H1 (cell line): ENCODE measurements at regions not wholly inside any gene's neighbourhood (a gene's known extent, or its start where the extent isn't known, plus 50 kb on each side); places are given as distances from the start of the nearest gene placed in this dataset.
"Not testable (repeated sequence)": the region's sequence is repeated elsewhere in the genome, so short reads cannot be mapped to it uniquely, and the experiment has no call there.

Source experiments
- CTCF ChIA-PET: fragments of 300-600 bp; sonication (Branson Sonifier 250); formaldehyde crosslinking; loops from one replicate; lab custom pipeline; 2021; ENCODE audit not compliant: partially characterized antibody; lab: Charles Lee
- POLR2A ChIA-PET: fragments of 300-600 bp; sonication (Branson Sonifier 250); formaldehyde crosslinking; loops from one replicate; lab custom pipeline; 2021; ENCODE audit warnings: inconsistent platforms; ENCODE audit not compliant: partially characterized antibody; lab: Charles Lee
- DNase-seq, 2 experiments: peaks; one replicate each; pipeline versions ENCODE4 v3.0.0 to v3.0.0-alpha.2; 2010 to 2022; ENCODE audit warnings: low spot score in 2 of 2, low read depth in 1 of 2, mixed read lengths in 1 of 2
- FAIRE-seq: peaks from 2 replicates; lab custom pipeline; 2011; peaks lifted over from hg19 to GRCh38; lab: Jason Lieb, UNC
- H2AFZ ChIP-seq: 2 replicates; pipeline ENCODE4 v1.8.1; 2012; ENCODE audit warnings: low read length, inconsistent platforms
- H2AK5ac ChIP-seq: 2 replicates; pipeline ENCODE4 v1.6.1; 2013; ENCODE audit warnings: low read depth, low read length
- H2BK120ac ChIP-seq: replicated peaks from 2 replicates; pipeline ENCODE3; 2013; ENCODE audit warnings: low read depth, low read length, inconsistent platforms
- H2BK12ac ChIP-seq: 2 replicates; pipeline ENCODE4 v1.6.1; 2013; ENCODE audit warnings: low read depth, low read length
- H2BK15ac ChIP-seq: 2 replicates; pipeline ENCODE4 v1.6.1; 2013; ENCODE audit warnings: low read length
- H2BK20ac ChIP-seq: 2 replicates; pipeline ENCODE4 v1.6.1; 2013; ENCODE audit warnings: low read length
- H2BK5ac ChIP-seq: 2 replicates; pipeline ENCODE4 v1.6.1; 2013; ENCODE audit warnings: low read depth, low read length
- H3K14ac ChIP-seq: 2 replicates; pipeline ENCODE4 v1.6.1; 2013; ENCODE audit warnings: inconsistent platforms; ENCODE audit not compliant: insufficient read length
- H3K18ac ChIP-seq: 2 replicates; pipeline ENCODE4 v1.6.1; 2013; ENCODE audit warnings: low read length; ENCODE audit errors: extremely low read depth
- H3K23ac ChIP-seq: 2 replicates; pipeline ENCODE4 v1.6.1; 2013; ENCODE audit warnings: inconsistent platforms; ENCODE audit not compliant: insufficient read length
- H3K23me2 ChIP-seq: 2 replicates; pipeline ENCODE4 v1.6.1; 2013; ENCODE audit warnings: low read depth, low read length
- H3K27ac ChIP-seq: 2 replicates; pipeline ENCODE4 v1.6.1; 2011; ENCODE audit warnings: low read depth, low read length, inconsistent platforms
- H3K27me3 ChIP-seq, 4 experiments: replicated peaks in 1 of 4; 1 replicate in 1 of 4; 2 replicates in 3 of 4; pipeline versions ENCODE4 v1.6.1 to v1.8.1; 2011 to 2013; ENCODE audit warnings: low read length in 3 of 4, mild to moderate bottlenecking in 3 of 4, inconsistent platforms in 2 of 4, mixed read lengths in 2 of 4, moderate library complexity in 1 of 4; ENCODE audit not compliant: control insufficient read depth in 3 of 4, insufficient read depth in 3 of 4; ENCODE audit errors: extremely low read depth in 1 of 4
- H3K36me3 ChIP-seq, 4 experiments: 2 replicates each; pipeline versions ENCODE4 v1.6.1 to v1.8.1; 2011 to 2013; ENCODE audit warnings: mild to moderate bottlenecking in 4 of 4, low read length in 3 of 4, moderate library complexity in 2 of 4, control low read depth in 1 of 4, inconsistent platforms in 1 of 4; ENCODE audit not compliant: insufficient read depth in 4 of 4, control insufficient read depth in 2 of 4
- H3K4ac ChIP-seq: replicated peaks from 2 replicates; pipeline ENCODE3; 2013; ENCODE audit warnings: low read length, low read depth, mixed read lengths, inconsistent platforms; ENCODE audit not compliant: insufficient read length
- H3K4me1 ChIP-seq, 4 experiments: replicated peaks in 1 of 4; 1 replicate in 1 of 4; 2 replicates in 3 of 4; pipeline versions ENCODE4 v1.6.1 to v1.8.1; 2011 to 2013; ENCODE audit warnings: low read length in 3 of 4, inconsistent platforms in 2 of 4, mixed read lengths in 1 of 4; ENCODE audit not compliant: insufficient read depth in 4 of 4, control insufficient read depth in 3 of 4
- H3K4me2 ChIP-seq, 2 experiments: 2 replicates each; pipeline versions ENCODE4 v1.6.1 to v1.8.1; 2011 to 2013; ENCODE audit warnings: low read depth in 2 of 2, low read length in 2 of 2, control low read depth in 1 of 2, inconsistent platforms in 1 of 2, mild to moderate bottlenecking in 1 of 2; ENCODE audit not compliant: insufficient read depth in 1 of 2
- H3K4me3 ChIP-seq, 4 experiments: fragments of 200-600, 300-600 bp in 1 of 4; sonication (generic), shearing (Covaris generic), sonication (Bioruptor Twin) in 1 of 4; 2 replicates each; pipeline versions ENCODE4 v1.5.1 to v1.8.1; 2011 to 2016; ENCODE audit warnings: low read length in 4 of 4, low read depth in 3 of 4, control low read depth in 2 of 4, inconsistent platforms in 2 of 4, mild to moderate bottlenecking in 2 of 4, mixed read lengths in 1 of 4, moderate library complexity in 1 of 4; ENCODE audit not compliant: insufficient read depth in 2 of 4; ENCODE audit errors: extremely low read depth in 1 of 4
- H3K56ac ChIP-seq: replicated peaks from 2 replicates; pipeline ENCODE3; 2013; ENCODE audit warnings: low read depth, mild to moderate bottlenecking, mixed read lengths, low read length, inconsistent platforms; ENCODE audit not compliant: insufficient read length
- H3K79me1 ChIP-seq: 2 replicates; pipeline ENCODE4 v1.6.1; 2013; ENCODE audit warnings: low read depth, low read length, control low read depth
- H3K79me2 ChIP-seq, 2 experiments: 2 replicates each; pipeline versions ENCODE4 v1.6.1 to v1.8.1; 2012 to 2013; ENCODE audit warnings: low read length in 2 of 2, mild to moderate bottlenecking in 2 of 2, inconsistent platforms in 1 of 2; ENCODE audit not compliant: insufficient read depth in 2 of 2, control insufficient read depth in 1 of 2
- H3K9ac ChIP-seq, 4 experiments: replicated peaks in 1 of 4; 1 replicate in 1 of 4; 2 replicates in 3 of 4; pipeline versions ENCODE4 v1.6.1 to v1.8.1; 2011 to 2013; ENCODE audit warnings: low read depth in 3 of 4, low read length in 3 of 4, control low read depth in 2 of 4, mild to moderate bottlenecking in 2 of 4, moderate library complexity in 2 of 4, inconsistent platforms in 1 of 4; ENCODE audit errors: extremely low read depth in 1 of 4
- H3K9me3 ChIP-seq, 2 experiments: 2 replicates each; pipeline versions ENCODE4 v1.6.1 to v1.8.1; 2012 to 2013; ENCODE audit warnings: mild to moderate bottlenecking in 2 of 2, moderate library complexity in 2 of 2, control low read depth in 1 of 2, inconsistent platforms in 1 of 2, low read depth in 1 of 2, low read length in 1 of 2, mixed read lengths in 1 of 2; ENCODE audit not compliant: insufficient read depth in 2 of 2
- H4K20me1 ChIP-seq, 2 experiments: replicated peaks in 1 of 2; 2 replicates each; pipeline versions ENCODE3 to v1.8.1; 2011 to 2013; ENCODE audit warnings: inconsistent platforms in 2 of 2, low read length in 2 of 2, mild to moderate bottlenecking in 1 of 2; ENCODE audit not compliant: insufficient read depth in 2 of 2, control insufficient read depth in 1 of 2
- H4K5ac ChIP-seq: 2 replicates; pipeline ENCODE4 v1.6.1; 2013; ENCODE audit warnings: low read length, low read depth, mixed read lengths, inconsistent platforms; ENCODE audit not compliant: insufficient read length
- H4K8ac ChIP-seq: 2 replicates; pipeline ENCODE4 v1.8.0; 2013; ENCODE audit warnings: mild to moderate bottlenecking, moderate library complexity, low read length, inconsistent platforms; ENCODE audit not compliant: insufficient read depth; ENCODE audit errors: extremely low read depth
- H4K91ac ChIP-seq: replicated peaks from 2 replicates; pipeline ENCODE3; 2013; ENCODE audit warnings: low read length, mixed read lengths, inconsistent platforms; ENCODE audit not compliant: insufficient read length
- MAFK ChIP-seq: IDR thresholded peaks from 2 replicates; pipeline ENCODE4 v1.6.1; 2012; ENCODE audit warnings: low read depth, mild to moderate bottlenecking, improper control_type of control experiment, low read length
- WGBS, 2 experiments: shearing (Covaris generic) in 1 of 2; methylation state at CpG; one replicate each; pipeline versions ENCODE4 v1.1.6 to v1.1.7; 2013 to 2015; ENCODE audit warnings: low lambda C conversion rate in 2 of 2, mixed read lengths in 2 of 2, inconsistent platforms in 1 of 2, low coverage in 1 of 2, missing lambda C conversion rate in 1 of 2; ENCODE audit not compliant: insufficient replicate concordance in 2 of 2, insufficient coverage in 1 of 2, insufficient read length in 1 of 2; ENCODE audit errors: extremely low coverage in 1 of 2, missing lambda C conversion rate in 1 of 2; 5-methylcytosine and 5-hydroxymethylcytosine counted together

DNA sequence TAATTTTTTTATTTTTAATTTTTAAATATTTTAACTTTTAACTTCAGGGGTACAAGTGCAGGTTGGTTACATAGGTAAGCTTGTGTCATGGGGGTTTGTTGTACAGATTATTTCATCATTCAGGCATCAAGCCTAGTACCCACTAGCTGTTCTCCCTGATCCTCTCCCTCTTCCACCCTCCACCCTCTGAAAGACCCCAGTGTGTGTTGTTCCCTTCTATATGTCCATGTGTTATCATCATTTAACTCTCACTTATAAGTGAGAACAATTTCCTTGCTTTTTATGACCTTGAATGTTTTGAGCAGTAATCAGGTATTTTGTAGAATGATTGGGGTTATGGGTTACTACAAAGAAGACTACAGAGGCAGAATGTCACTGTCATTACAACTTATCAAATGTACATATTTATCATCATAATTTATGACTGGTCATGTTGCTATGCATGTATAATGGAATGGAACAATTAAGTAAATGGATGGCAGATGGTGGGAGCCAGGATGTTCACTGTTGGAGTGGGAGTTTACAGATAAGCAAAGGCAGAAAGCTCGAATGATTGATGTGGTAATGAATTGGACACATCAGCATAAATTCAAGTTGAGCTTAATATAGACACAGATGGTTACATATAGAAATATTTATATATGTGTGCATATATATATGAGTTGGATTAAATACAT is 563.8 kb upstream of the ROBO1 start:
- 93% methylated on average over 1 of the region's 1 CpG; no CpG with 5 or more reads in 1 of the 2 experiments for WGBS, 2 experiments
- H3K4me2 ChIP-seq = no peak overlapping the region
- no peak for DNase-seq

DNA sequence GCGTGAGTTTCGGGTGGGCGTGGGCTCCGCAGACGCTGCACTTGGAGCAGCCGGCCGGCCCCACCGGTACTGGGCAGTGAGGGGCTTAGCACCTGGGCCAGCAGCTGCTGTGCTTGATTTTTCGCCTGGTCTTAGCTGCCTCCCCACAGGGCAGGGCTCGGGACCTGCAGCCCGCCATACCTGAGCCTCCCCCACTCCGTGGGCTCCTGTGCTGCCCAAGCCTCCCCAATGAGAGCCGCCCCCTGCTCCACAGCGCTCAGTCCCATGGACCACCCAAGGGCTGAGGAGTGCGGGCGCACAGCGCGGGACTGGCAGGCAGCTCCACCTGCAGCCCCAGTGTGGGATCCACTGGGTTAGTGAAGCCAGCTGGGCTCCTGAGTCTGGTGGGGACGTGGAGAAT is 546.7 kb upstream of the ROBO1 start:
- H2BK120ac ChIP-seq, DNase-seq, H3K27ac ChIP-seq, H3K4ac ChIP-seq, H3K9ac ChIP-seq, H3K23ac ChIP-seq, H2BK15ac ChIP-seq, H2AFZ ChIP-seq, H3K27me3 ChIP-seq, FAIRE-seq, H4K5ac ChIP-seq, H4K20me1 ChIP-seq, H3K36me3 ChIP-seq, H3K4me2 ChIP-seq, H4K91ac ChIP-seq, H3K79me2 ChIP-seq, H3K56ac ChIP-seq, H3K9me3 ChIP-seq, H2AK5ac ChIP-seq, CTCF ChIA-PET, H3K18ac ChIP-seq, H2BK20ac ChIP-seq, H3K14ac ChIP-seq, H4K8ac ChIP-seq, H3K79me1 ChIP-seq, POLR2A ChIA-PET, H2BK12ac ChIP-seq, H3K4me3 ChIP-seq, H3K4me1 ChIP-seq, H2BK5ac ChIP-seq, H3K23me2 ChIP-seq: not testable (repeated sequence)
- 89% methylated on average over 8 of the region's 19 CpGs; no CpG with 5 or more reads in 1 of the 2 experiments for WGBS, 2 experiments

More for the DNA sequence above, 563.8 kb upstream of the ROBO1 start:
- Histone ChIP-seq H3K79me2 (no peaks in the 10 kb centered on the region), H3K9me3 (no peaks in the 10 kb centered on the region), H3K36me3 (no peaks in the 10 kb centered on the region), H2BK5ac (no peak overlapping the region), H3K14ac (no peak overlapping the region), H2AK5ac (no peak overlapping the region), H3K23ac (no peak overlapping the region), H2BK15ac (no peak overlapping the region), H4K5ac (no peak overlapping the region), H4K91ac (no peak overlapping the region), H3K79me1 (no peaks in the 10 kb centered on the region), H3K23me2 (no peaks in the 10 kb centered on the region), H4K8ac (no peak overlapping the region), H3K27me3 (no peaks in the 10 kb centered on the region), H3K9ac (peak overlapping the region in 1 of 4 experiments; percentile 34; a peak in 1 of 7 replicates), H3K4me1 (no peaks in the 10 kb centered on the region), H3K18ac (no peak overlapping the region), H2AFZ (no peak overlapping the region), H3K56ac (no peak overlapping the region), H3K4me3 (no peak overlapping the region), H4K20me1 (no peaks in the 10 kb centered on the region), H3K27ac (no peak overlapping the region), H2BK12ac (no peak overlapping the region), H2BK20ac (no peak overlapping the region), H3K4ac (no peak overlapping the region), H2BK120ac (no peak overlapping the region)
- no peak for TF ChIP-seq MAFK
- ChIA-PET POLR2A (no interaction called here), CTCF (no interaction called here)
- FAIRE-seq = no peak
